SK-N-SH treated with all-trans-retinoic acid at 6 μM for 48 hours (cell line): ENCODE measurements at regions not wholly inside any gene's neighbourhood (a gene's known extent, or its start where the extent isn't known, plus 50 kb on each side); places are given as distances from the start of the nearest gene placed in this dataset.

ENCODE experiments used
- ATAC-seq: fragments of 200-7000 bp; cut with Tn5 transposase; 3 replicates; pipeline ENCODE4 v1.9.1; 2020; ENCODE audit warnings: mild to moderate bottlenecking, moderate library complexity
- ARNTL ChIP-seq: fragments of 450-650 bp; formaldehyde crosslinking; IDR thresholded peaks from 2 replicates; pipeline ENCODE4 v1.5.0; 2020; ENCODE audit warnings: low read depth, mild to moderate bottlenecking, moderate library complexity, borderline replicate concordance
- CSDC2 ChIP-seq: fragments of 250-450 bp; sonication (Bioruptor Pico); IDR thresholded peaks from 2 replicates; pipeline ENCODE4 v1.5.0; 2020; ENCODE audit warnings: mild to moderate bottlenecking, moderate library complexity
- ISL1 ChIP-seq: fragments of 250-450 bp; sonication (Bioruptor Pico); IDR thresholded peaks from 2 replicates; pipeline ENCODE4 v2.1.2; 2022; ENCODE audit warnings: mild to moderate bottlenecking, moderate library complexity
- OSR1 ChIP-seq: fragments of 250-450 bp; sonication (Bioruptor Pico); IDR thresholded peaks from 2 replicates; pipeline ENCODE4 v1.8.0; 2022; ENCODE audit warnings: moderate library complexity, mild to moderate bottlenecking, inconsistent platforms
- RARB ChIP-seq: fragments of 250-450 bp; sonication (Bioruptor Pico); IDR thresholded peaks from 2 replicates; pipeline ENCODE4 v1.8.0; 2021; ENCODE audit warnings: mild to moderate bottlenecking, moderate library complexity
- SNAI2 ChIP-seq: fragments of 250-450 bp; sonication (Bioruptor Pico); IDR thresholded peaks from 2 replicates; pipeline ENCODE4 v1.5.0; 2020; ENCODE audit warnings: mild to moderate bottlenecking, moderate library complexity
- TCF4 ChIP-seq: fragments of 250-450 bp; sonication (Bioruptor Pico); IDR thresholded peaks from 2 replicates; pipeline ENCODE4 v1.8.0; 2021; ENCODE audit warnings: mild to moderate bottlenecking, moderate library complexity, borderline replicate concordance
- TOX ChIP-seq: fragments of 250-450 bp; sonication (Bioruptor Pico); IDR thresholded peaks from 2 replicates; pipeline ENCODE4 v1.8.0; 2021; ENCODE audit warnings: mild to moderate bottlenecking, moderate library complexity, borderline replicate concordance
- ZC3H10 ChIP-seq: fragments of 250-450 bp; sonication (Bioruptor Pico); IDR thresholded peaks from 2 replicates; pipeline ENCODE4 v1.5.1; 2021; ENCODE audit warnings: mild to moderate bottlenecking, moderate library complexity
- ZFP3 ChIP-seq: fragments of 250-450 bp; sonication (Bioruptor Pico); IDR thresholded peaks from 2 replicates; pipeline ENCODE4 v1.5.0; 2020; ENCODE audit warnings: mild to moderate bottlenecking, moderate library complexity
- ZFP30 ChIP-seq: fragments of 450-650 bp; formaldehyde crosslinking; IDR thresholded peaks from 2 replicates; pipeline ENCODE4 v1.5.0; 2022; ENCODE audit warnings: mild to moderate bottlenecking, moderate library complexity
- ZNF70 ChIP-seq: fragments of 450-650 bp; formaldehyde crosslinking; IDR thresholded peaks from 2 replicates; pipeline ENCODE4 v1.5.0; 2020; ENCODE audit warnings: mild to moderate bottlenecking, moderate library complexity
- ZNF8 ChIP-seq: fragments of 450-650 bp; formaldehyde crosslinking; IDR thresholded peaks from 2 replicates; pipeline ENCODE4 v1.5.0; 2020; ENCODE audit warnings: mild to moderate bottlenecking, moderate library complexity
- TF ChIP-seq, protein P1 (sequence below): fragments of 250-450 bp; sonication (Bioruptor Pico); IDR thresholded peaks from 2 replicates; pipeline ENCODE4 v1.5.1; 2020; ENCODE audit warnings: low read depth, mild to moderate bottlenecking, moderate library complexity
- TF ChIP-seq, protein P2 (sequence below): fragments of 250-450 bp; sonication (Bioruptor Pico); IDR thresholded peaks from 2 replicates; pipeline ENCODE4 v1.8.0; 2020; ENCODE audit warnings: mild to moderate bottlenecking, moderate library complexity, borderline replicate concordance
- TF ChIP-seq, protein P3 (sequence below): fragments of 250-450 bp; sonication (Bioruptor Pico); IDR thresholded peaks from 2 replicates; pipeline ENCODE4 v1.5.0; 2020; ENCODE audit warnings: mild to moderate bottlenecking, moderate library complexity
- TF ChIP-seq, protein P4 (sequence below): fragments of 250-450 bp; sonication (Bioruptor Pico); IDR thresholded peaks from 2 replicates; pipeline ENCODE4 v1.8.0; 2021; ENCODE audit warnings: low read depth, mild to moderate bottlenecking, moderate library complexity, borderline replicate concordance

DNA sequence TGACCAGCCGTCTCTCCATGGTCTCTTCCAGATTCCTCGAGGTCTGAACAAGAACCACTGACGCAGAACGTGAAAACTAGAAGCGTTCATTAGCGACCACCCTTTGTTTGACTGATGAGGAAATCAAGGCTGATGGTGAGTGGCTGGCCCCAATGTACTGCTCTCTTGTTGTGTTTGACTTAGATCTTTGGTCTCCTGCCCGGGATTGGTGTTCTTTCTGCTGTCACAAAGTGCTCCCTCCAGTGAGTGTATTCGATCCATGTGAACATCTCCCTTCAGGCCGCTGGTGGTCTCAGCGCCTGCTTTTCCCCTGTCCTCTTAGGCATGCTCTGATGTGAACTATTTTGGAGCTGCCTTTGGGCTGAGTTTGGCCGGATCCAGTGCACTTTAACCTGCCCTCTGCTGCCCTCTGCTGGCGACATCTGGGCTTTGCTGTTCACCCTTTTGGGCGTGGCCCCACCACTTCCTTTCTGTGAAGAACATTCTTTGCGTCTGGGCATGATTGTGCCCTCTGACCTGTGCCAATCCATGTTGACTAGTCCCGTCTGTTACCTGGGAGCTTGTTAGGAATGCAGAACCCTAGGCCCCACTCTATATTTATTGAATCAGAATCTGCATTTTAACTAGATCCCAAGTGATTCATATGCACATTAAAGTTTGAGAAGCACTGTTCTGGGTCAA lies 279.1 kb downstream of the TTC6 start:
- TF ChIP-seq SNAI2 (CRISPR knock-in tag): no peak
- TF ChIP-seq, protein P1, sequence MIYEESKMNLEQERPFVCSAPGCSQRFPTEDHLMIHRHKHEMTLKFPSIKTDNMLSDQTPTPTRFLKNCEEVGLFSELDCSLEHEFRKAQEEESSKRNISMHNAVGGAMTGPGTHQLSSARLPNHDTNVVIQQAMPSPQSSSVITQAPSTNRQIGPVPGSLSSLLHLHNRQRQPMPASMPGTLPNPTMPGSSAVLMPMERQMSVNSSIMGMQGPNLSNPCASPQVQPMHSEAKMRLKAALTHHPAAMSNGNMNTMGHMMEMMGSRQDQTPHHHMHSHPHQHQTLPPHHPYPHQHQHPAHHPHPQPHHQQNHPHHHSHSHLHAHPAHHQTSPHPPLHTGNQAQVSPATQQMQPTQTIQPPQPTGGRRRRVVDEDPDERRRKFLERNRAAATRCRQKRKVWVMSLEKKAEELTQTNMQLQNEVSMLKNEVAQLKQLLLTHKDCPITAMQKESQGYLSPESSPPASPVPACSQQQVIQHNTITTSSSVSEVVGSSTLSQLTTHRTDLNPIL (CRISPR knock-in tag): no peak
- TF ChIP-seq TCF4 (CRISPR knock-in tag): no peak
- ATAC-seq: peak; percentile 89

DNA sequence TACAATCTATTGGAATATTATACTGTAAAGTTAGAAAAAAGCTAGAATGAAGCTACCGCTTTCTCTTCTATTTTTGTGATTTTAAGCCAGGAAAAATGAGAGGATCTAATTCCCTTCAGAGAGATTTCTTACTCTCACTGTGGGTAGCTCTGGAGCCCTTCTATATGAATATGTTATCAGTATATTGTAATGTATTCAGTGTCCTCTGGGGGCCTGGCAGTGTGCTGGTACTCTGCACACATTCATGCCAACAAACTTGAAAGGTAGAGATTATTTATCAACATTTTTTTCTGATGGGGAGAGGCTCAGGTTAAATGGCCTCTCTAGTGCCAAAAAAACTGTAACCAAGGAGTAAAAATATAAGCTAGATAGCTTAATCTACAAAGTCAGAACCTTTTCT lies 292.8 kb downstream of the TTC6 start:
- TF ChIP-seq ISL1 (CRISPR knock-in tag): no peak
- TF ChIP-seq CSDC2 (CRISPR knock-in tag): no peak
- TF ChIP-seq RARB (CRISPR knock-in tag): no peak
- no peak for TF ChIP-seq TOX
- TF ChIP-seq ZC3H10 (CRISPR knock-in tag): no peak
- TF ChIP-seq ZFP3 (CRISPR knock-in tag): no peak
- TF ChIP-seq, protein P2, sequence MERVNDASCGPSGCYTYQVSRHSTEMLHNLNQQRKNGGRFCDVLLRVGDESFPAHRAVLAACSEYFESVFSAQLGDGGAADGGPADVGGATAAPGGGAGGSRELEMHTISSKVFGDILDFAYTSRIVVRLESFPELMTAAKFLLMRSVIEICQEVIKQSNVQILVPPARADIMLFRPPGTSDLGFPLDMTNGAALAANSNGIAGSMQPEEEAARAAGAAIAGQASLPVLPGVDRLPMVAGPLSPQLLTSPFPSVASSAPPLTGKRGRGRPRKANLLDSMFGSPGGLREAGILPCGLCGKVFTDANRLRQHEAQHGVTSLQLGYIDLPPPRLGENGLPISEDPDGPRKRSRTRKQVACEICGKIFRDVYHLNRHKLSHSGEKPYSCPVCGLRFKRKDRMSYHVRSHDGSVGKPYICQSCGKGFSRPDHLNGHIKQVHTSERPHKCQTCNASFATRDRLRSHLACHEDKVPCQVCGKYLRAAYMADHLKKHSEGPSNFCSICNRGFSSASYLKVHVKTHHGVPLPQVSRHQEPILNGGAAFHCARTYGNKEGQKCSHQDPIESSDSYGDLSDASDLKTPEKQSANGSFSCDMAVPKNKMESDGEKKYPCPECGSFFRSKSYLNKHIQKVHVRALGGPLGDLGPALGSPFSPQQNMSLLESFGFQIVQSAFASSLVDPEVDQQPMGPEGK (CRISPR knock-in tag): no peak
- TF ChIP-seq ZFP30 (CRISPR knock-in tag): no peak
- no peak for ATAC-seq

DNA sequence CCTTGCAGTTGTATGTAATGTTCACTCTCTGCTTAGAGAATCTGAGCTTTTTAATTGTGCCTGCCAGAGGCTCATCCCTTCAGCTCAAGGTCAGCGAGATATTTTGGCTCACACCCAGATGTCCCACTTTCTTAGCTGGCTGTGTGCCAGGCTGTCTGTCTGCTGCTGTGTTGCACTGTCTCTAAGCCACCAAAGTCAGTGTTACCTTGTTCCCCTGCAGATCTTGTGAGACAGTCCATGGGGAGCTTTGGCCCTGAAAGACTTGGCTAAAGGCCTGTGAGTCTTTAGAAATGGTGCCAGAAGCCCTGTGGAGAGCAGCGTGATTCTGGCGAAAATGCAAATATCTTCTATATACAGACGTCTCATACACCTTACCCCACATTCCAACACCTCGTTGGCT lies 293.7 kb downstream of the TTC6 start:
- TF ChIP-seq RARB (CRISPR knock-in tag) (no peak), SNAI2 (CRISPR knock-in tag) (no peak), ARNTL (CRISPR knock-in tag) (no peak), OSR1 (no peak), ZNF70 (CRISPR knock-in tag) (no peak)
- TF ChIP-seq, protein P3, sequence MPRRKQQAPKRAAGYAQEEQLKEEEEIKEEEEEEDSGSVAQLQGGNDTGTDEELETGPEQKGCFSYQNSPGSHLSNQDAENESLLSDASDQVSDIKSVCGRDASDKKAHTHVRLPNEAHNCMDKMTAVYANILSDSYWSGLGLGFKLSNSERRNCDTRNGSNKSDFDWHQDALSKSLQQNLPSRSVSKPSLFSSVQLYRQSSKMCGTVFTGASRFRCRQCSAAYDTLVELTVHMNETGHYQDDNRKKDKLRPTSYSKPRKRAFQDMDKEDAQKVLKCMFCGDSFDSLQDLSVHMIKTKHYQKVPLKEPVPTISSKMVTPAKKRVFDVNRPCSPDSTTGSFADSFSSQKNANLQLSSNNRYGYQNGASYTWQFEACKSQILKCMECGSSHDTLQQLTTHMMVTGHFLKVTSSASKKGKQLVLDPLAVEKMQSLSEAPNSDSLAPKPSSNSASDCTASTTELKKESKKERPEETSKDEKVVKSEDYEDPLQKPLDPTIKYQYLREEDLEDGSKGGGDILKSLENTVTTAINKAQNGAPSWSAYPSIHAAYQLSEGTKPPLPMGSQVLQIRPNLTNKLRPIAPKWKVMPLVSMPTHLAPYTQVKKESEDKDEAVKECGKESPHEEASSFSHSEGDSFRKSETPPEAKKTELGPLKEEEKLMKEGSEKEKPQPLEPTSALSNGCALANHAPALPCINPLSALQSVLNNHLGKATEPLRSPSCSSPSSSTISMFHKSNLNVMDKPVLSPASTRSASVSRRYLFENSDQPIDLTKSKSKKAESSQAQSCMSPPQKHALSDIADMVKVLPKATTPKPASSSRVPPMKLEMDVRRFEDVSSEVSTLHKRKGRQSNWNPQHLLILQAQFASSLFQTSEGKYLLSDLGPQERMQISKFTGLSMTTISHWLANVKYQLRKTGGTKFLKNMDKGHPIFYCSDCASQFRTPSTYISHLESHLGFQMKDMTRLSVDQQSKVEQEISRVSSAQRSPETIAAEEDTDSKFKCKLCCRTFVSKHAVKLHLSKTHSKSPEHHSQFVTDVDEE (CRISPR knock-in tag): no peak

DNA sequence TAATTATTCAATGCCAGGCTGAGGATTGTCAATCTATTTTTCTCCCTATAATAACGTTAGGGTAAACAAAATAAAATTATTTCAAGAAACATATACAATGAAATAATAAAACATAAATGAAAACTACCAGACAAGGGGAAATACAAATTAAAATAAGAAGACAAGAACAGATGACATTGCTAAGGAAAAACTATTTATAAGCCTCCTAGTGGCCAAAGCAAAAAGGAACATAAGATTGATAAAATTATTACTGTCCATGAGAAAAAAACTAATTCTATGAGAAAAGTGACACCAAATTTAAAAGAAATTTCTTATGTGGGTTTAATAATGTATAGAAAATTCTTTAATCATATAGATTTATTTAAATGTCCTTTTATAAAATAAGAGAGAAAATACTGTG lies 294.7 kb downstream of the TTC6 start:
- ATAC-seq: no peak
- no peak for TF ChIP-seq ISL1 (CRISPR knock-in tag)
- TF ChIP-seq, protein P3 (CRISPR knock-in tag): no peak
- no peak for TF ChIP-seq ZNF8 (CRISPR knock-in tag)
- TF ChIP-seq, protein P1 (CRISPR knock-in tag): no peak
- TF ChIP-seq TOX: no peak
- no peak for TF ChIP-seq RARB (CRISPR knock-in tag)
- TF ChIP-seq, protein P2 (CRISPR knock-in tag): no peak
- no peak for TF ChIP-seq ZNF70 (CRISPR knock-in tag)
- TF ChIP-seq, protein P4, sequence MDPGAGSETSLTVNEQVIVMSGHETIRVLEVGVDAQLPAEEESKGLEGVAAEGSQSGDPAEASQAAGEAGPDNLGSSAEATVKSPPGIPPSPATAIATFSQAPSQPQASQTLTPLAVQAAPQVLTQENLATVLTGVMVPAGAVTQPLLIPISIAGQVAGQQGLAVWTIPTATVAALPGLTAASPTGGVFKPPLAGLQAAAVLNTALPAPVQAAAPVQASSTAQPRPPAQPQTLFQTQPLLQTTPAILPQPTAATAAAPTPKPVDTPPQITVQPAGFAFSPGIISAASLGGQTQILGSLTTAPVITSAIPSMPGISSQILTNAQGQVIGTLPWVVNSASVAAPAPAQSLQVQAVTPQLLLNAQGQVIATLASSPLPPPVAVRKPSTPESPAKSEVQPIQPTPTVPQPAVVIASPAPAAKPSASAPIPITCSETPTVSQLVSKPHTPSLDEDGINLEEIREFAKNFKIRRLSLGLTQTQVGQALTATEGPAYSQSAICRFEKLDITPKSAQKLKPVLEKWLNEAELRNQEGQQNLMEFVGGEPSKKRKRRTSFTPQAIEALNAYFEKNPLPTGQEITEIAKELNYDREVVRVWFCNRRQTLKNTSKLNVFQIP: no peak
- TF ChIP-seq ARNTL (CRISPR knock-in tag): no peak
- TF ChIP-seq ZC3H10 (CRISPR knock-in tag): no peak
- no peak for TF ChIP-seq ZFP30 (CRISPR knock-in tag)
- TF ChIP-seq TCF4 (CRISPR knock-in tag): no peak
- TF ChIP-seq ZFP3 (CRISPR knock-in tag): no peak
- no peak for TF ChIP-seq OSR1
- no peak for TF ChIP-seq SNAI2 (CRISPR knock-in tag)
- TF ChIP-seq CSDC2 (CRISPR knock-in tag): no peak

More for the DNA sequence above, 293.7 kb downstream of the TTC6 start:
- ATAC-seq: no peak
